Chondrocyte (in vitro differentiated cells): ENCODE measurements at regions not wholly inside any gene's neighbourhood (a gene's known extent, or its start where the extent isn't known, plus 50 kb on each side); places are given as distances from the start of the nearest gene placed in this dataset.

Experiments
- DNase-seq: peaks from one replicate; pipeline ENCODE4 v3.0.0; 2021; ENCODE audit warnings: mixed read lengths, low spot score
- H3K27ac Mint-ChIP-seq: one replicate; pipeline ENCODE4 v1.8.0; 2021; ENCODE audit warnings: mild to moderate bottlenecking, moderate library complexity, mixed read lengths; ENCODE audit not compliant: unreplicated experiment
- H3K27me3 Mint-ChIP-seq: 2 replicates; pipeline ENCODE4 v1.8.0; 2021; ENCODE audit warnings: low read depth, mixed read lengths
- H3K36me3 Mint-ChIP-seq: 2 replicates; pipeline ENCODE4 v1.8.0; 2021; ENCODE audit warnings: low read depth, mixed read lengths
- H3K4me1 Mint-ChIP-seq: 2 replicates; pipeline ENCODE4 v1.8.0; 2021; ENCODE audit warnings: low read depth, mild to moderate bottlenecking, mixed read lengths
- H3K4me3 Mint-ChIP-seq: one replicate; pipeline ENCODE4 v1.8.0; 2021; ENCODE audit warnings: mild to moderate bottlenecking, moderate library complexity, mixed read lengths; ENCODE audit not compliant: unreplicated experiment
- H3K9me3 Mint-ChIP-seq: 2 replicates; pipeline ENCODE4 v1.8.0; 2021; ENCODE audit warnings: low read depth, mixed read lengths
- CTCF ChIP-seq: fragments of 200-600 bp; sonication (generic); IDR thresholded peaks from 2 replicates; pipeline ENCODE4 v1.5.0; 2021; ENCODE audit warnings: antibody characterized with exemption, mild to moderate bottlenecking, moderate library complexity

GRCh38 chr3:161822291-161822690, 325.7 kb downstream of the OTOL1 start:
- DNase-seq, result no peak
- H3K27ac Mint-ChIP-seq, result no peak overlapping the region
- H3K9me3 Mint-ChIP-seq, result no peaks in the 10 kb centered on the region
- H3K4me1 Mint-ChIP-seq, result no peaks in the 10 kb centered on the region
- no peak overlapping the region for H3K4me3 Mint-ChIP-seq
- H3K27me3 Mint-ChIP-seq, result peaks cover 3% of the 10 kb centered on the region
- H3K36me3 Mint-ChIP-seq, result no peaks in the 10 kb centered on the region
- no peak for TF ChIP-seq CTCF

- TF ChIP-seq CTCF, result no peak
- no peak for DNase-seq
- Mint-ChIP-seq H3K36me3 (no peaks in the 10 kb centered on the region), H3K27me3 (peaks cover 3% of the 10 kb centered on the region), H3K9me3 (no peaks in the 10 kb centered on the region), H3K27ac (no peak overlapping the region), H3K4me3 (no peak overlapping the region), H3K4me1 (no peaks in the 10 kb centered on the region)
Measured at GRCh38 chr3:161823910-161824309, 327.3 kb downstream of the OTOL1 start.

- H3K27me3 Mint-ChIP-seq, result peaks cover 2% of the 10 kb centered on the region
- TF ChIP-seq CTCF, result no peak
- H3K9me3 Mint-ChIP-seq, result no peaks in the 10 kb centered on the region
- H3K4me3 Mint-ChIP-seq, result no peak overlapping the region
- H3K27ac Mint-ChIP-seq, result no peak overlapping the region
- DNase-seq, result no peak
- no peaks in the 10 kb centered on the region for H3K4me1 Mint-ChIP-seq
- no peaks in the 10 kb centered on the region for H3K36me3 Mint-ChIP-seq
Measured at GRCh38 chr3:161838021-161838420, 341.4 kb downstream of the OTOL1 start.

GRCh38 chr3:161848376-161848775, 351.8 kb downstream of the OTOL1 start:
- Mint-ChIP-seq H3K9me3 (no peaks in the 10 kb centered on the region), H3K4me3 (no peak overlapping the region), H3K27me3 (peaks cover 4% of the 10 kb centered on the region), H3K27ac (no peak overlapping the region), H3K4me1 (no peaks in the 10 kb centered on the region), H3K36me3 (no peaks in the 10 kb centered on the region)
- DNase-seq, result no peak
- TF ChIP-seq CTCF, result no peak

GRCh38 chr3:161851941-161852566, 355.4 kb downstream of the OTOL1 start:
- H3K27ac Mint-ChIP-seq, result no peak overlapping the region
- H3K36me3 Mint-ChIP-seq, result no peaks in the 10 kb centered on the region
- no peak overlapping the region for H3K4me3 Mint-ChIP-seq
- H3K4me1 Mint-ChIP-seq, result peaks cover 9% of the 10 kb centered on the region
- no peaks in the 10 kb centered on the region for H3K27me3 Mint-ChIP-seq
- peak; percentile 89 for TF ChIP-seq CTCF
- no peak for DNase-seq
- H3K9me3 Mint-ChIP-seq, result no peaks in the 10 kb centered on the region
